NB4 (cell line): ENCODE measurements at regions not wholly inside any gene's neighbourhood (a gene's known extent, or its start where the extent isn't known, plus 50 kb on each side); places are given as distances from the start of the nearest gene placed in this dataset.

ENCODE experiments used
- DNase-seq: peaks from one replicate; pipeline ENCODE4 v3.0.0; 2010; ENCODE audit warnings: low read depth
- H3K4me3 ChIP-seq: one replicate; pipeline ENCODE4 v1.5.1; 2011; ENCODE audit warnings: mild to moderate bottlenecking, low read depth, low read length, moderate library complexity
- MYC ChIP-seq: IDR thresholded peaks from 2 replicates; pipeline ENCODE4 v1.6.1; 2011; ENCODE audit warnings: low read depth, low read length
- POLR2A ChIP-seq: IDR thresholded peaks from 2 replicates; pipeline ENCODE4 v1.6.1; 2011; ENCODE audit warnings: mild to moderate bottlenecking; ENCODE audit not compliant: insufficient read length; ENCODE audit errors: extremely low read depth
- TF ChIP-seq, protein P1 (sequence below): IDR thresholded peaks from 2 replicates; pipeline ENCODE4 v1.6.1; 2011; ENCODE audit warnings: low read depth, low read length
- TF ChIP-seq, protein P2 (sequence below): IDR thresholded peaks from one replicate; pipeline ENCODE4 v1.5.1; 2012; ENCODE audit warnings: low read depth, low read length

DNA sequence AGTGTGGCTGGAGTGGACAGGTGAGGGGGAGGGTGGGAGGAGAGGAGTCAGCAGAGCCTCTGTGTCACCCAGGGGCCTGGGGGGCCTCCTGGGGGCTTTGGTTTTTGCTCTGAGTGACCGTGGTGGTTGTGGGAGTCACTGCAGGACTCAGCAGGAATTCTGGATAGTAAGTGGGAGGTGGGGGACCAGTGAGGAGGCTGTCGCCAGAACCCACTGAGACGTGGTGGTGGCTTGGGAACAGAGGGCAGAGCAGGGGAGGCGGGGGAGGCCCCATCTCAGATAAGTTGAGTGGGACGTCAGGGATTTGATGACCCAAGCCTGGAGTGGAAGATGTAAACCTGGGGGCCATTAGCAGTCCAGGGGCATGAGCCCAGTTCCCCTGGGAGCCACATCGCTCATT, 123.2 kb upstream of the WNT4 start:
- TF ChIP-seq MYC (no peak), POLR2A (no peak)
- TF ChIP-seq, protein P1, sequence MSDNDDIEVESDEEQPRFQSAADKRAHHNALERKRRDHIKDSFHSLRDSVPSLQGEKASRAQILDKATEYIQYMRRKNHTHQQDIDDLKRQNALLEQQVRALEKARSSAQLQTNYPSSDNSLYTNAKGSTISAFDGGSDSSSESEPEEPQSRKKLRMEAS = no peak
- TF ChIP-seq, protein P2, sequence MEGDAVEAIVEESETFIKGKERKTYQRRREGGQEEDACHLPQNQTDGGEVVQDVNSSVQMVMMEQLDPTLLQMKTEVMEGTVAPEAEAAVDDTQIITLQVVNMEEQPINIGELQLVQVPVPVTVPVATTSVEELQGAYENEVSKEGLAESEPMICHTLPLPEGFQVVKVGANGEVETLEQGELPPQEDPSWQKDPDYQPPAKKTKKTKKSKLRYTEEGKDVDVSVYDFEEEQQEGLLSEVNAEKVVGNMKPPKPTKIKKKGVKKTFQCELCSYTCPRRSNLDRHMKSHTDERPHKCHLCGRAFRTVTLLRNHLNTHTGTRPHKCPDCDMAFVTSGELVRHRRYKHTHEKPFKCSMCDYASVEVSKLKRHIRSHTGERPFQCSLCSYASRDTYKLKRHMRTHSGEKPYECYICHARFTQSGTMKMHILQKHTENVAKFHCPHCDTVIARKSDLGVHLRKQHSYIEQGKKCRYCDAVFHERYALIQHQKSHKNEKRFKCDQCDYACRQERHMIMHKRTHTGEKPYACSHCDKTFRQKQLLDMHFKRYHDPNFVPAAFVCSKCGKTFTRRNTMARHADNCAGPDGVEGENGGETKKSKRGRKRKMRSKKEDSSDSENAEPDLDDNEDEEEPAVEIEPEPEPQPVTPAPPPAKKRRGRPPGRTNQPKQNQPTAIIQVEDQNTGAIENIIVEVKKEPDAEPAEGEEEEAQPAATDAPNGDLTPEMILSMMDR = no peak
- no peak overlapping the region for H3K4me3 ChIP-seq
- DNase-seq = no peak

DNA sequence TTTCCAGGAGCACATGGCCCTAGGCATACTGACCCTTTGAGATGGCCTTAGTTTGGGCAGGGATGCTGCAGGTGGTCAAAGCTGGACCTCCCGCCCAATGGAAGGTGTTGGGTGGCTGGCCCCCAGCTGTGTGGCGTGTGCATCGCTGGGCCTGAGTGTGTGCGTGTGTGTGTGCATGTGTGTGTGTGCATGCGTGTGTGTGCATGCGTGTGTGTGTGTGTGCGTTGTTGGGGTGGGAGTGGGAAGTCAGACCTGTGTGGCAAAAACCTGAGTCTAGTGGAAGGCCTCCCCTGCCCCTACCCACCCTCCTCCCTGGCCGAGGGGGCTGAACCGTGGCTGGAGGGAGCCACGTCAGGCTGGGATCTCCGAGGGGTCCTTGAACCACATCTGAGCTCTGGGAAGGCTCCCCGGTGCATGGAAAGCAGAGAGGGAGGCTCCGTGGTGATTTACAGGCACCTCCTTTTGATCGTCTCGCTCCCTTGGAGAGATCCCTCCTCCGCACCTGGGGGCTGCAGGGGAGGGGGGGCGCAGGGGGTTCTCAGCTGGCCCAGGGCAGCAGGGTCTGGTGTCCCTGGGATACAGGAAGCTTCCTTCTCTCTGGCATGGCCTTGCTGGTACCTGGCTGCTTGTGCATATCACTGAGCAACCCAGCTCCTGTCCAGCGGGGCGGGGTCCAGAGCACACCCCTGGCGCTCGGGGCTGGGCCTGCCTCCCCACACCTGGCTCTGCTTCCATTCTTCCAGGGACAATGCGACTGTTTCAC, 124.7 kb upstream of the WNT4 start:
- H3K4me3 ChIP-seq = no peak overlapping the region
- no peak for DNase-seq
- TF ChIP-seq POLR2A = no peak

DNA sequence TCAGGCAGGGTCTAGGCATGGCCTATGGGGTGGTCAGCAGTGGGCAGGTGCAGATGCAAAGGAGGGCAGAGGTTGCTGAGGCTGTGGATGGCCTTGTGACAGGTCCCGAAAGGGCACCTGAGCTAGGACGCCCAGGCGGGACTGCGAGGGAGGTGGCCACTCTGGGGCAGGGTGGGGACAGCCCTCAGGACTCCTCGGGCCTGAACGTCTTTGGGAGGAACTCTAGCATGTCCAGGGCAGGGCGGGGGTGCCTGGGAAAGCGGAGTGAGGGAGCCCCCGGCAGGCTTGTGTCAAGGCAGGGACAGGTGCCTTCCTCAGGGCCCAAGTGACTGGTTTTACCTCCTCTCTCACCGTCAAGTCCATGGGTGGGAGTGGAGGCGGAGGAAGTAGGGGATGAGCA, 125.4 kb upstream of the WNT4 start:
- DNase-seq = no peak
- H3K4me3 ChIP-seq = no peak overlapping the region
- TF ChIP-seq MYC (no peak), POLR2A (no peak)
- TF ChIP-seq, protein P1 = no peak
- TF ChIP-seq, protein P2 = no peak

DNA sequence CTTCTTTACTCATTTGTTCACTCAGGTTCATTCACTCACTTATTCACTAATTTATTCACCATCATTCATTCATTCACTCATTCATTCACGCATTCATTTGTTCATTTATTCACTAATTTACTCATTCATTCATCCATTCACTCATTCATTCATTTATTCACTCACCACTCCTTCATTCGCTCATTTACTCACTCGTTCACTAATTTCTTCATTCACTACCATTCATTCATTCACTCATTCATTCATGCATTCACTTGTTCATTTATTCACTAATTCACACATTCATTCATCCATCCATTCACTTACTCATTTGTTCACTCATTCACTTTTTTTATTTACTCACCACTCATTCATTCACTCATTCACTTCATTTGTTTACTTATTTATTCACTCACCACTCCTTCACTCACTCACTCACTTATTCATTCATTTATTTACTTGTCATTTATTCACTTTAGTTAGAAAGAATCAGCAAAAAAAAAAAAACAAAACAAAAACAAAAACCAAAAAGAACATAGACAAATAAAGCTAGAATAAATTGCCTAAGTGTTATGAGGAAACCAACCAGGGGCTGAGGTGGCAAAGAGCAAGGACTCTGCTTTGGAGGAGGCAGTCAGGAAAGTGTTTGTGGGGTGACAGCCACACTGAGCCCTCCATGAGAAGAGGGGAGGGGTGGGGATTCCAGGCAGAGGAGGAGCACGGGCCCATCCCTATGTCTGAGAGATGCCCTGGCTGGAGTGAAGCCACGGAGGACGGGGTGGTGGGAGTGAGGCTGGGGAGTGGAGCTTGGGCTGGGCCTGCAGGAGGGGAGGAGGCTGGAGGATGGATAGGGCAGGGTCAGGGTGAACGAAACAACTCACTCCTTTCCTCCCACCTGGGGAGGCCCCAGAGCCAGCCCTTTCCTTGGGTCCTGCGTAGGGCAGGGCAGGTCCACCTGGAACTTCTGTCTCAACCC, 129.2 kb upstream of the WNT4 start:
- TF ChIP-seq, protein P1 = no peak
- no peak for TF ChIP-seq MYC
- TF ChIP-seq POLR2A = no peak
- TF ChIP-seq, protein P2 = no peak
- DNase-seq = no peak
- H3K4me3 ChIP-seq = no peak overlapping the region

DNA sequence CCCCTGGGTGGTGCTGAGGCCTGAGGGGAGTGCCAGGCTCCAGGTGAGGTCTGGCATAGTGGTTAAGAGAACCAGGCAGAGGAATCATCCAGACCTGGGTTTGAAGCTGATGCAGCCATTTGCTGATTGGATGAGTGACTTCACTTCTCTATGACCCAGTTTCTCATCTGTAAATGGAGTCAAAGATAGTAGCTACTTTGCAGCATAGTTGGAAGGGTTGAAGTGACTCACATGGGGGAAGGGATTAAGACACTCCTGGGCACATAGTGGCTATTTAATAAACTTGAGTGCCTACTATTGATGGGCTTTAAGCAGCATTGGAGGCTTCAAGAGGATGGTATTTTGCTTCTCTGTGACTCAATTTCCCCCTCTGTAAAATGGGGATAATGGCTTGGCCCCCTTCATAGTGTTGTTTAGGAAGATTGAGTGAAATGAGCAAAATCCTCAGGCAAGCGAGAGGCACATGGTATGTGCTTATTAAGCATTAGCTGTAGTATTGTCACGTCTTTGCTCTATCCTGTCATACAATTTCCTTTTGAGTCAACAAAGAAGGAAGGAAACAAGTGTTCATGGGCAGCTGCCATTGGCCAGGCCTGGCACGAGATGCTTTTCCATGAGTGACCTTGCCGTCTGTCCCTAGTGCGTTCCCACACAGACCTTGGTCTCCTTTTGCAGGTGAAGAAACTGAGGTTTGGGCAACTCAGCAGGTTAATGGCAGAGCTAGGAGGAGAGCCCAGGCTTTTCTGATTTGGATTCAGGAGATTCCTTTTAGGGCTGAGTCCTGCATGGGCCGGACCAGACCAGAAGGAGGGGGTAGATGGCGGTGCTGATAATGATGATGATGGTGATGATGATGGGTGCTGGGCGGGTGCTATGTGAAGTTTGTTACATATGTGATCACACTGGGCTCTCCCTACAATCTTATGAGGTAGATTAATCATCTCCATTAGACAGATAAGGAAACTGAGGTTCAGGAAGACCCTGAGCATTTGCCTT, 131.1 kb upstream of the WNT4 start:
- H3K4me3 ChIP-seq = no peak overlapping the region
- no peak for DNase-seq
- TF ChIP-seq POLR2A (no peak), MYC (no peak)
- TF ChIP-seq, protein P1 = no peak
- TF ChIP-seq, protein P2 = no peak
